GM12878 (cell line): ENCODE measurements at regions not wholly inside any gene's neighbourhood (a gene's known extent, or its start where the extent isn't known, plus 50 kb on each side); places are given as distances from the start of the nearest gene placed in this dataset.

Experiments used
- ATAC-seq: fragments of 200-7000 bp; cut with Tn5 transposase; 3 replicates; pipeline ENCODE4 v1.9.1; 2020; ENCODE audit warnings: mild to moderate bottlenecking, moderate library complexity
- BruUV-seq: library from RNA; stranded (reverse); fragments of 400-500 nt; replicated peaks from 2 replicates; lab custom pipeline; 2021; lab: Mats Ljungman, UMichigan
- CTCF ChIA-PET: fragments of 300-600 bp; sonication (Branson Sonifier 250); formaldehyde crosslinking; extraction: SDS; loops from one replicate; lab custom pipeline; 2021; ENCODE audit warnings: inconsistent platforms; lab: Yijun Ruan, JAX
- POLR2A ChIA-PET: fragments of 350-600 bp; formaldehyde crosslinking; extraction: SDS; loops from one replicate; lab custom pipeline; 2021; ENCODE audit warnings: inconsistent platforms; lab: Charles Lee
- RAD21 ChIA-PET: fragments of 300-600 bp; sonication (Branson Sonifier 250); formaldehyde crosslinking; loops from one replicate; lab custom pipeline; 2023; ENCODE audit warnings: antibody characterized with exemption; ENCODE audit not compliant: unreplicated experiment; lab: Charles Lee
- SMC1A ChIA-PET: fragments of 300-600 bp; sonication (Branson Sonifier 250); formaldehyde crosslinking; loops from one replicate; lab custom pipeline; 2023; ENCODE audit not compliant: unreplicated experiment, uncharacterized antibody; lab: Charles Lee
- DNase-seq: peaks from one replicate; pipeline ENCODE4 v3.0.0-alpha.2; 2011; ENCODE audit warnings: low read depth, low spot score
- FAIRE-seq: peaks from 3 replicates; lab custom pipeline; 2011; peaks lifted over from hg19 to GRCh38; lab: Jason Lieb, UNC
- H2AFZ ChIP-seq: 2 replicates; pipeline ENCODE4 v1.6.0; 2011; ENCODE audit warnings: low read depth, low read length, control low read depth; ENCODE audit not compliant: control insufficient read depth
- H3K27ac ChIP-seq: 2 replicates; pipeline ENCODE4 v1.5.1; 2011; ENCODE audit warnings: control low read depth; ENCODE audit not compliant: control insufficient read depth, insufficient read depth
- H3K27me3 ChIP-seq, 2 experiments: replicated peaks in 1 of 2; 2 replicates each; pipeline versions ENCODE4 v1.6.0 to v1.6.1; 2011; ENCODE audit warnings: low read length in 1 of 2; ENCODE audit not compliant: control insufficient read depth in 2 of 2, insufficient read depth in 2 of 2
- H3K36me3 ChIP-seq, 2 experiments: 2 replicates each; pipeline ENCODE4 v1.5.1; 2011; ENCODE audit warnings: low read length in 1 of 2; ENCODE audit not compliant: control insufficient read depth in 2 of 2, insufficient read depth in 2 of 2
- H3K4me1 ChIP-seq: 2 replicates; pipeline ENCODE4 v1.6.1; 2011; ENCODE audit warnings: mild to moderate bottlenecking, low read length, moderate library complexity, mixed read lengths; ENCODE audit not compliant: control insufficient read depth, insufficient read depth
- H3K4me2 ChIP-seq: 2 replicates; pipeline ENCODE4 v1.6.0; 2011; ENCODE audit warnings: control low read depth; ENCODE audit not compliant: control insufficient read depth, insufficient read depth
- H3K4me3 ChIP-seq: fragments of 200-600 bp; sonication (generic); 2 replicates; pipeline ENCODE4 v1.5.1; 2016
- H3K79me2 ChIP-seq: 2 replicates; pipeline ENCODE4 v1.6.0; 2011; ENCODE audit warnings: low read length; ENCODE audit not compliant: control insufficient read depth, insufficient read depth
- H3K9ac ChIP-seq: 2 replicates; pipeline ENCODE4 v1.8.0; 2011; ENCODE audit warnings: low read length, control low read depth, mixed read lengths; ENCODE audit not compliant: control insufficient read depth, insufficient read depth
- H3K9me3 ChIP-seq: replicated peaks from 3 replicates; pipeline ENCODE4 v1.5.1; 2011; ENCODE audit warnings: mild to moderate bottlenecking, low read length; ENCODE audit not compliant: control insufficient read depth, insufficient read depth
- H4K20me1 ChIP-seq: 2 replicates; pipeline ENCODE4 v1.6.0; 2011; ENCODE audit not compliant: control insufficient read depth, insufficient read depth
- ASH2L ChIP-seq: fragments of 300-600, 200-600 bp; sonication (generic); IDR thresholded peaks from 2 replicates; pipeline ENCODE4 v1.6.1; 2017; ENCODE audit warnings: low read depth, mild to moderate bottlenecking, borderline replicate concordance
- ATF7 ChIP-seq: fragments of 450-650 bp; IDR thresholded peaks from 2 replicates; pipeline ENCODE4 v1.6.1; 2016; ENCODE audit warnings: low read depth, mild to moderate bottlenecking
- BCL11A ChIP-seq: IDR thresholded peaks from 2 replicates; pipeline ENCODE4 v1.6.1; 2011; ENCODE audit warnings: low read depth, low read length
- BHLHE40 ChIP-seq, 2 experiments: fragments of 450-650 bp in 1 of 2; IDR thresholded peaks; 2 replicates each; pipeline ENCODE4 v1.6.1; 2011 to 2017; ENCODE audit warnings: low read depth in 2 of 2, borderline replicate concordance in 1 of 2, improper control_type of control experiment in 1 of 2, low read length in 1 of 2, mild to moderate bottlenecking in 1 of 2
- EED ChIP-seq: sonication (generic); IDR thresholded peaks from 2 replicates; pipeline ENCODE4 v1.6.1; 2016; ENCODE audit warnings: antibody characterized with exemption, low read depth
- FOXM1 ChIP-seq: IDR thresholded peaks from 2 replicates; pipeline ENCODE4 v1.6.1; 2012; ENCODE audit warnings: low read depth, mild to moderate bottlenecking, inconsistent platforms, low read length, moderate library complexity
- HDAC2 ChIP-seq: fragments of 200-600 bp; sonication (generic); IDR thresholded peaks from 2 replicates; pipeline ENCODE4 v1.6.1; 2017
- HDAC6 ChIP-seq: fragments of 200-600 bp; sonication (generic); IDR thresholded peaks from one replicate; pipeline ENCODE4 v1.8.0; 2017; ENCODE audit warnings: antibody characterized with exemption; ENCODE audit not compliant: unreplicated experiment
- IRF5 ChIP-seq: fragments of 450-650 bp; IDR thresholded peaks from 2 replicates; pipeline ENCODE4 v1.6.1; 2017; ENCODE audit warnings: borderline replicate concordance
- JUNB ChIP-seq: IDR thresholded peaks from 2 replicates; pipeline ENCODE4 v1.6.1; 2016; ENCODE audit warnings: antibody characterized with exemption, mild to moderate bottlenecking
- KLF5 ChIP-seq: fragments of 450-650 bp; IDR thresholded peaks from 2 replicates; pipeline ENCODE4 v1.6.1; 2014; ENCODE audit warnings: mild to moderate bottlenecking; ENCODE audit not compliant: partially characterized antibody
- MTA3 ChIP-seq: IDR thresholded peaks from 2 replicates; pipeline ENCODE4 v1.6.1; 2012; ENCODE audit warnings: low read length, inconsistent platforms, borderline replicate concordance
- NFYA ChIP-seq: IDR thresholded peaks from 2 replicates; pipeline ENCODE4 v1.6.1; 2011; ENCODE audit warnings: low read depth, mild to moderate bottlenecking, low read length, improper control_type of control experiment, borderline replicate concordance
- RCOR1 ChIP-seq: conservative IDR thresholded peaks from 2 replicates; pipeline ENCODE4 v1.6.1; 2012; ENCODE audit warnings: low read depth, low read length, improper control_type of control experiment
- REST ChIP-seq: IDR thresholded peaks from 2 replicates; pipeline ENCODE4 v1.6.1; 2012; ENCODE audit warnings: mild to moderate bottlenecking, low read depth, low read length
- RUNX3 ChIP-seq: IDR thresholded peaks from 2 replicates; pipeline ENCODE4 v1.6.1; 2012; ENCODE audit warnings: low read length, inconsistent platforms
- SIX5 ChIP-seq: IDR thresholded peaks from 2 replicates; pipeline ENCODE4 v1.6.1; 2011; ENCODE audit warnings: mild to moderate bottlenecking, low read depth, low read length, moderate library complexity; ENCODE audit not compliant: severe bottlenecking
- SMARCA5 ChIP-seq: fragments of 450-650 bp; IDR thresholded peaks from 2 replicates; pipeline ENCODE4 v1.6.1; 2017; ENCODE audit warnings: mild to moderate bottlenecking
- ZBED1 ChIP-seq: IDR thresholded peaks from 2 replicates; pipeline ENCODE4 v1.6.1; 2016; ENCODE audit warnings: borderline replicate concordance
- in situ Hi-C: fragments of 300-500 bp; cut with MboI; formaldehyde crosslinking; loops from 9 replicates; pipeline ENCODE4 v1.14.3; 2018; ENCODE audit warnings: mixed read lengths
- intact Hi-C: fragments of 100-400 bp; cut with micrococcal nuclease; formaldehyde crosslinking; loops from one replicate; pipeline ENCODE4 v1.14.2; 2022; ENCODE audit not compliant: unreplicated experiment

DNA sequence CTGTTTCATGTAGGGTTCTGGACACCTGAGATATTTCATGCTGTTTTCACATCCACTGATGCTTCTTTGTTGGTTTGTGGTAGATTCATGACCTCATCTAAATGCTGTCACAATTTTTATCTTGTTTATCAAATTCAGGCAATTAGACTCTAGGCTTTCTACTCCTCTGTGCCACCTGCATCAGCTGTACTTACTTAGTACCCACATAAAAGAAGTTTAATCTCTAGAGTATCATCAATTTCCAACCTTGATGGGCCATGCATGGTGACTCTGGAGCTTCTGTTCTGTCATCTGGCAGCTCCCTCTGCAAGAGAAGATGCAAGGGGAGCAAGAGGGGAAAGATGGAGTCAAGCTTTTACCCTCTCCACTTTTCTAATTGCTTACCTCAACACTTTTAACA, 195.9 kb upstream of the VWC2 start:
- H3K36me3 ChIP-seq: no peaks in the 10 kb centered on the region
- TF ChIP-seq SIX5 (no peak), ASH2L (no peak), MTA3 (no peak), BHLHE40 (IDR thresholded peaks at IDR 0.05; ENCODE audit: borderline replicate concordance in 1 of 2, low read depth in 2 of 2, low read length in 1 of 2) (no peak), ZBED1 (no peak), EED (no peak), RUNX3 (no peak), IRF5 (no peak), HDAC6 (no peak), BCL11A (no peak), KLF5 (no peak), ATF7 (no peak), JUNB (no peak), NFYA (no peak), RCOR1 (no peak), HDAC2 (no peak), SMARCA5 (no peak), REST (no peak), FOXM1 (no peak)
- H3K4me1 ChIP-seq: no peaks in the 10 kb centered on the region
- ChIA-PET CTCF (no interaction called here), SMC1A (no interaction called here), RAD21 (no interaction called here), POLR2A (no interaction called here)
- H3K79me2 ChIP-seq: no peaks in the 10 kb centered on the region
- H3K4me3 ChIP-seq: no peak overlapping the region
- H4K20me1 ChIP-seq: no peaks in the 10 kb centered on the region
- in situ Hi-C loops (no loop called here), intact Hi-C loops (no loop called here)
- FAIRE-seq (no peak), DNase-seq (no peak), ATAC-seq (no peak)
- H3K27me3 ChIP-seq: no peaks in the 10 kb centered on the region
- no TSS peak for BruUV-seq
- no peak overlapping the region for H3K9ac ChIP-seq
- no peak overlapping the region for H3K27ac ChIP-seq
- no peak overlapping the region for H3K4me2 ChIP-seq
- H2AFZ ChIP-seq: no peak overlapping the region
- no peaks in the 10 kb centered on the region for H3K9me3 ChIP-seq
